ENCODE measurements at regions not wholly inside any gene's neighbourhood (a gene's known extent, or its start where the extent isn't known, plus 50 kb on each side); places are given as distances from the start of the nearest gene placed in this dataset.

DNA sequence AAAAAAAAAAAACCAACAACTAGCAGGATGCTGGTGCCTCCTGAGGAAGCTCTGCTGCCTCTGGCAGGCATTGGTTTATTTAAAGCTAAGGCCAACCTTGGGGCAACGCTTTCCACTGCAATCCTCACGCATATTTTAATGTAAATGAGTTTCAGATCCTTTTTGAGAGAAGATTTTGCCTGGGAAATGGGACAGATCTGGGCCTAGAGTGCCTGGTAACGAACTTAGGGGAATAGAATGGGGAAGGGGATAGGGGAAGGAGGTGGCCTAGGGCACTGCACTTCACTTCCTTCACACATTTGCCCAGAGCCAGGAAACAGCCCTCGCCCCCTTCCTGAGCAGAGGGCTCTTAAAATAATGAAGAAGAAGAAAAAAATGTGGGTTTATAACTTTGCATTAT lies 132.7 kb upstream of the TMEM170B start:
- TF ChIP-seq GATA2 (IDR thresholded peaks at IDR 0.05; ENCODE audit: low read depth, low read length) = no peak
- TF ChIP-seq GATA3 (IDR thresholded peaks at IDR 0.05; ENCODE audit: low read depth, low read length) = no peak

Measured in SH-SY5Y (cell line).